Endothelial cell of umbilical vein (primary cell): ENCODE measurements at regions not wholly inside any gene's neighbourhood (a gene's known extent, or its start where the extent isn't known, plus 50 kb on each side); places are given as distances from the start of the nearest gene placed in this dataset.

ENCODE experiments used
- BruUV-seq: library from RNA; stranded (reverse); fragments of 400-500 nt; replicated peaks from 2 replicates; lab custom pipeline; 2021; lab: Mats Ljungman, UMichigan
- CTCF ChIA-PET: fragments of 300-600, 350-600 bp; sonication (Branson Sonifier 250); formaldehyde crosslinking; loops from one replicate; lab custom pipeline; 2021; ENCODE audit warnings: antibody characterized with exemption, inconsistent platforms; lab: Charles Lee
- POLR2A ChIA-PET: fragments of 300-600, 350-600 bp; sonication (Branson Sonifier 250); formaldehyde crosslinking; loops from one replicate; lab custom pipeline; 2021; ENCODE audit warnings: antibody characterized with exemption, inconsistent platforms; lab: Charles Lee
- DNase-seq: peaks from one replicate; pipeline ENCODE4 v3.0.0-alpha.2; 2011; ENCODE audit warnings: low read depth, low spot score
- FAIRE-seq: peaks from 2 replicates; lab custom pipeline; 2011; peaks lifted over from hg19 to GRCh38; lab: Jason Lieb, UNC
- H2AFZ ChIP-seq: 2 replicates; pipeline ENCODE4 v1.6.0; 2012; ENCODE audit warnings: low read depth, low read length, control low read depth, inconsistent platforms
- H3K27ac ChIP-seq: 2 replicates; pipeline ENCODE4 v1.5.1; 2011; ENCODE audit warnings: low read depth, mild to moderate bottlenecking, control low read depth, low read length, moderate library complexity; ENCODE audit not compliant: insufficient read depth
- H3K27me3 ChIP-seq, 2 experiments: 2 replicates each; pipeline versions ENCODE4 v1.6.0 to v1.6.1; 2011; ENCODE audit warnings: low read length in 2 of 2, mixed read lengths in 1 of 2; ENCODE audit not compliant: control insufficient read depth in 2 of 2, insufficient read depth in 2 of 2
- H3K36me3 ChIP-seq, 2 experiments: 2 replicates in 1 of 2; 3 replicates in 1 of 2; pipeline ENCODE4 v1.5.1; 2011; ENCODE audit warnings: low read length in 2 of 2, mild to moderate bottlenecking in 1 of 2, moderate library complexity in 1 of 2; ENCODE audit not compliant: control insufficient read depth in 2 of 2, insufficient read depth in 2 of 2; ENCODE audit errors: extremely low read depth in 1 of 2
- H3K4me1 ChIP-seq: 3 replicates; pipeline ENCODE4 v1.5.1; 2011; ENCODE audit warnings: mild to moderate bottlenecking, low read length; ENCODE audit not compliant: control insufficient read depth, insufficient read depth; ENCODE audit errors: extremely low read depth
- H3K4me2 ChIP-seq: 2 replicates; pipeline ENCODE4 v1.6.1; 2011; ENCODE audit warnings: low read length, control low read depth, mixed read lengths; ENCODE audit not compliant: insufficient read depth
- H3K4me3 ChIP-seq, 3 experiments: fragments of 200-600 bp in 1 of 3; sonication (generic), shearing (Covaris generic) in 1 of 3; replicated peaks in 1 of 3; 2 replicates each; pipeline ENCODE4 v1.5.1; 2011 to 2016; ENCODE audit warnings: control low read depth in 3 of 3, low read length in 3 of 3, mild to moderate bottlenecking in 2 of 3, inconsistent platforms in 1 of 3, low read depth in 1 of 3, moderate library complexity in 1 of 3; ENCODE audit not compliant: insufficient read depth in 1 of 3
- H3K79me2 ChIP-seq: 2 replicates; pipeline ENCODE4 v1.6.0; 2012; ENCODE audit warnings: low read length, inconsistent platforms; ENCODE audit not compliant: control insufficient read depth, insufficient read depth
- H3K9ac ChIP-seq: replicated peaks from 2 replicates; pipeline ENCODE3; 2011; ENCODE audit warnings: low read length, control low read depth; ENCODE audit not compliant: insufficient read depth; ENCODE audit errors: extremely low read depth
- H3K9me1 ChIP-seq: replicated peaks from 3 replicates; pipeline ENCODE4 v1.6.0; 2011; ENCODE audit warnings: mild to moderate bottlenecking, low read length; ENCODE audit not compliant: control insufficient read depth, insufficient read depth; ENCODE audit errors: extremely low read depth
- H3K9me3 ChIP-seq: replicated peaks from 2 replicates; pipeline ENCODE4 v1.5.1; 2012; ENCODE audit warnings: low read length, inconsistent platforms; ENCODE audit not compliant: control insufficient read depth, insufficient read depth
- H4K20me1 ChIP-seq: replicated peaks from 2 replicates; pipeline ENCODE3; 2011; ENCODE audit warnings: mild to moderate bottlenecking, low read length; ENCODE audit not compliant: control insufficient read depth, insufficient read depth; ENCODE audit errors: extremely low read depth
- CTCF ChIP-seq, 2 donors: IDR thresholded peaks; 1 replicate in 1 of 2; 2 replicates in 1 of 2; pipeline ENCODE4 v1.5.1; 2011; ENCODE audit warnings: low read length in 2 of 2, mild to moderate bottlenecking in 2 of 2, moderate library complexity in 2 of 2, control low read depth in 1 of 2, inconsistent platforms in 1 of 2, low read depth in 1 of 2; ENCODE audit not compliant: insufficient read depth in 1 of 2; ENCODE audit errors: extremely low read depth in 1 of 2
- FOS ChIP-seq: IDR thresholded peaks from 2 replicates; pipeline ENCODE4 v1.6.1; 2011; ENCODE audit warnings: mild to moderate bottlenecking, low read length, moderate library complexity, borderline replicate concordance; ENCODE audit not compliant: insufficient read depth
- GATA2 ChIP-seq: IDR thresholded peaks from 2 replicates; pipeline ENCODE4 v1.7.0; 2011; ENCODE audit warnings: low read depth, mild to moderate bottlenecking, moderate library complexity, mixed read lengths, low read length; ENCODE audit not compliant: insufficient read length, insufficient read depth
- JUN ChIP-seq: IDR thresholded peaks from 2 replicates; pipeline ENCODE4 v1.6.1; 2011; ENCODE audit warnings: borderline replicate concordance, low read depth; ENCODE audit not compliant: insufficient read length, insufficient read depth
- MAX ChIP-seq: IDR thresholded peaks from 2 replicates; pipeline ENCODE4 v1.6.1; 2011; ENCODE audit not compliant: insufficient read depth, insufficient read length
- MYC ChIP-seq: IDR thresholded peaks from one replicate; pipeline ENCODE4 v1.6.1; 2011; ENCODE audit warnings: mild to moderate bottlenecking, low read depth, low read length
- POLR2A ChIP-seq: IDR thresholded peaks from 2 replicates; pipeline ENCODE4 v1.6.1; 2012; ENCODE audit warnings: low read depth, mild to moderate bottlenecking, control low read depth, low read length
- POLR2AphosphoS5 ChIP-seq: IDR thresholded peaks from 2 replicates; pipeline ENCODE4 v1.6.1; 2012; ENCODE audit warnings: low read depth, mild to moderate bottlenecking, control low read depth, low read length, moderate library complexity; ENCODE audit not compliant: insufficient read depth
- dilution Hi-C: fragments of 300-500 bp; cut with MboI; formaldehyde crosslinking; loops from one replicate; pipeline ENCODE4 v1.15.0; 2019; ENCODE audit warnings: low sequenced_read_pairs; ENCODE audit not compliant: extremely low pct_ligation_motif_present
- intact Hi-C: fragments of 100-400 bp; cut with micrococcal nuclease; formaldehyde crosslinking; loops from one replicate; pipeline ENCODE4 v1.10.0; 2022

- H3K27me3 ChIP-seq, result no peaks in the 10 kb centered on the region
- dilution Hi-C loops (no loop called here), intact Hi-C loops (no loop called here)
- TF ChIP-seq POLR2A, result no peak
- no peak for TF ChIP-seq POLR2AphosphoS5
- TF ChIP-seq CTCF (IDR thresholded peaks at IDR 0.05; ENCODE audit: extremely low read depth in 1 of 2, insufficient read depth in 1 of 2, low read depth in 1 of 2, low read length in 2 of 2), result no peak
- no peak for TF ChIP-seq MAX
- TF ChIP-seq MYC, result no peak
- TF ChIP-seq GATA2, result no peak
- TF ChIP-seq FOS, result no peak
- TF ChIP-seq JUN, result no peak
- no peaks in the 10 kb centered on the region for H4K20me1 ChIP-seq
- no peaks in the 10 kb centered on the region for H3K9me3 ChIP-seq
- no peak overlapping the region for H2AFZ ChIP-seq
- no peak overlapping the region for H3K4me2 ChIP-seq
- DNase-seq (no peak), FAIRE-seq (no peak)
- H3K9me1 ChIP-seq, result no peaks in the 10 kb centered on the region
- H3K4me3 ChIP-seq, result no peak overlapping the region
- no peaks in the 10 kb centered on the region for H3K79me2 ChIP-seq
- H3K36me3 ChIP-seq, result no peaks in the 10 kb centered on the region
- H3K4me1 ChIP-seq, result no peaks in the 10 kb centered on the region
- H3K9ac ChIP-seq, result no peak overlapping the region
- BruUV-seq, result no TSS peak
- ChIA-PET CTCF (interaction anchor here (1.1 to 1.3 kb wide), 4 partner anchors 8 to 75 kb away, joined by 3 to 5 read pairs (median 4); no protein-coding TSS in a partner anchor), POLR2A (no interaction called here)
- no peak overlapping the region for H3K27ac ChIP-seq
These were observed 130.6 kb downstream of the TSN start for GRCh38 chr2:121886059-121886458.
